Liver (tissue), 8 donors: ENCODE measurements at regions not wholly inside any gene's neighbourhood (a gene's known extent, or its start where the extent isn't known, plus 50 kb on each side); places are given as distances from the start of the nearest gene placed in this dataset.

Source experiments
- DNase-seq: peaks from one replicate; pipeline ENCODE4 v3.0.0-alpha.2; 2017; ENCODE audit warnings: low spot score
- H3K27ac ChIP-seq, 2 donors: one replicate each; pipeline ENCODE4 v1.7.0; 2013; ENCODE audit warnings: inconsistent platforms in 2 of 2, low read length in 2 of 2, control low read depth in 1 of 2, low read depth in 1 of 2, mild to moderate bottlenecking in 1 of 2
- H3K27me3 ChIP-seq, 4 donors: one replicate each; pipeline versions ENCODE4 v1.6.1 to v1.7.0; 2013; ENCODE audit warnings: low read length in 3 of 4, inconsistent platforms in 1 of 4, mild to moderate bottlenecking in 1 of 4, moderate library complexity in 1 of 4; ENCODE audit not compliant: control insufficient read depth in 4 of 4, insufficient read depth in 4 of 4
- H3K36me3 ChIP-seq, 4 donors: one replicate each; pipeline versions ENCODE4 v1.6.1 to v1.7.0; 2013; ENCODE audit warnings: low read length in 3 of 4, mild to moderate bottlenecking in 3 of 4, low read depth in 1 of 4, moderate library complexity in 1 of 4; ENCODE audit not compliant: control insufficient read depth in 4 of 4, insufficient read depth in 3 of 4
- H3K4me1 ChIP-seq, 4 donors: one replicate each; pipeline versions ENCODE4 v1.6.1 to v1.7.0; 2013; ENCODE audit warnings: low read length in 3 of 4, mild to moderate bottlenecking in 3 of 4, moderate library complexity in 1 of 4; ENCODE audit not compliant: control insufficient read depth in 4 of 4, insufficient read depth in 4 of 4
- H3K4me3 ChIP-seq, 3 donors: one replicate each; pipeline versions ENCODE4 v1.6.1 to v1.7.0; 2013; ENCODE audit warnings: low read length in 3 of 3, control low read depth in 1 of 3, low read depth in 1 of 3, mild to moderate bottlenecking in 1 of 3
- H3K9ac ChIP-seq, 2 donors: one replicate each; pipeline ENCODE4 v1.7.0; 2013; ENCODE audit warnings: low read length in 2 of 2, mild to moderate bottlenecking in 2 of 2, moderate library complexity in 2 of 2, control low read depth in 1 of 2, low read depth in 1 of 2
- H3K9me3 ChIP-seq, 4 donors: one replicate each; pipeline versions ENCODE4 v1.6.1 to v1.7.0; 2013; ENCODE audit warnings: low read length in 3 of 4; ENCODE audit not compliant: control insufficient read depth in 4 of 4
- CTCF ChIP-seq: fragments of 150-350 bp; IDR thresholded peaks from 2 replicates; pipeline ENCODE4 v1.5.1; 2017; ENCODE audit warnings: improper control_type of control experiment, low read depth, low read length; ENCODE audit not compliant: missing input control
- EGR1 ChIP-seq, 2 donors: IDR thresholded peaks; 2 replicates each; pipeline ENCODE4 v1.6.1; 2016 to 2018; ENCODE audit warnings: antibody characterized with exemption in 2 of 2, low read depth in 2 of 2
- FOXA1 ChIP-seq: IDR thresholded peaks from 2 replicates; pipeline ENCODE4 v1.6.1; 2016; ENCODE audit warnings: antibody characterized with exemption
- FOXA2 ChIP-seq: IDR thresholded peaks from 2 replicates; pipeline ENCODE4 v1.6.1; 2016; ENCODE audit warnings: antibody characterized with exemption
- GABPA ChIP-seq, 2 donors: IDR thresholded peaks in 1 of 2; conservative IDR thresholded peaks in 1 of 2; 2 replicates each; pipeline ENCODE4 v1.6.1; 2016; ENCODE audit warnings: antibody characterized with exemption in 2 of 2, mild to moderate bottlenecking in 1 of 2, moderate library complexity in 1 of 2
- HNF4G ChIP-seq: IDR thresholded peaks from 2 replicates; pipeline ENCODE4 v1.6.1; 2016; ENCODE audit warnings: antibody characterized with exemption
- JUND ChIP-seq, 2 donors: IDR thresholded peaks; 2 replicates each; pipeline ENCODE4 v1.6.1; 2016; ENCODE audit warnings: antibody characterized with exemption in 2 of 2
- MAX ChIP-seq: IDR thresholded peaks from 2 replicates; pipeline ENCODE4 v1.6.1; 2016; ENCODE audit warnings: antibody characterized with exemption
- NR2F2 ChIP-seq: IDR thresholded peaks from 2 replicates; pipeline ENCODE4 v1.6.1; 2016; ENCODE audit warnings: antibody characterized with exemption
- RAD21 ChIP-seq, 2 donors: IDR thresholded peaks; 2 replicates each; pipeline ENCODE4 v1.6.1; 2016; ENCODE audit warnings: antibody characterized with exemption in 2 of 2, mild to moderate bottlenecking in 2 of 2
- REST ChIP-seq: IDR thresholded peaks from 2 replicates; pipeline ENCODE4 v1.6.1; 2016; ENCODE audit warnings: antibody characterized with exemption, mild to moderate bottlenecking
- RXRA ChIP-seq, 2 donors: IDR thresholded peaks; 2 replicates each; pipeline ENCODE4 v1.6.1; 2017 to 2018; ENCODE audit warnings: antibody characterized with exemption in 2 of 2, mild to moderate bottlenecking in 1 of 2
- SP1 ChIP-seq: IDR thresholded peaks from 2 replicates; pipeline ENCODE4 v1.6.1; 2018; ENCODE audit warnings: antibody characterized with exemption, mild to moderate bottlenecking
- TAF1 ChIP-seq: conservative IDR thresholded peaks from 2 replicates; pipeline ENCODE4 v1.6.1; 2016; ENCODE audit warnings: antibody characterized with exemption, mild to moderate bottlenecking
- YY1 ChIP-seq: IDR thresholded peaks from 2 replicates; pipeline ENCODE4 v1.6.1; 2016; ENCODE audit warnings: antibody characterized with exemption, mild to moderate bottlenecking
- WGBS: extraction: QIAGEN DNeasy Blood & Tissue Kit; methylation state at CpG from one replicate; pipeline ENCODE4 v1.1.7; 2013; 5-methylcytosine and 5-hydroxymethylcytosine counted together
- TF ChIP-seq, protein P1 (sequence below): IDR thresholded peaks from 2 replicates; pipeline ENCODE4 v1.6.1; 2016; ENCODE audit warnings: antibody characterized with exemption
- donor health status: healthy.
- donor health status: healthy.
- donor health status: healthy.
- donor health status: healthy.
- donor health status: healthy.

GRCh38 chr2:221673248-221673647 is 101.1 kb upstream of the EPHA4 start (continued):
- TF ChIP-seq REST (no peak), YY1 (no peak), SP1 (no peak), FOXA1 (no peak), NR2F2 (no peak), FOXA2 (no peak), GABPA (IDR thresholded peaks at IDR 0.05 in 1 of 2, conservative IDR thresholded peaks at IDR 0.05 in 1 of 2) (no peak)

GRCh38 chr2:221671515-221671914 is 99.4 kb upstream of the EPHA4 start:
- WGBS = 41% methylated on average over 4 of the region's 4 CpGs
- no peak overlapping the region for H3K4me3 ChIP-seq

More at GRCh38 chr2:221671515-221671914, 99.4 kb upstream of the EPHA4 start:
- Histone ChIP-seq H3K4me1 (peaks cover 0 to 3% (median 0%) of the 10 kb centered on the region in 4 donors), H3K27me3 (peaks cover 0 to under 1% (median 0%) of the 10 kb centered on the region in 4 donors), H3K9me3 (peaks cover 0 to 3% (median 0%) of the 10 kb centered on the region in 4 donors), H3K9ac (no peak overlapping the region), H3K36me3 (no peaks in the 10 kb centered on the region), H3K27ac (no peak overlapping the region)
- no peak for DNase-seq
- TF ChIP-seq RAD21 (IDR thresholded peaks at IDR 0.05) (no peak), FOXA1 (no peak), RXRA (IDR thresholded peaks at IDR 0.05) (no peak), GABPA (IDR thresholded peaks at IDR 0.05 in 1 of 2, conservative IDR thresholded peaks at IDR 0.05 in 1 of 2) (no peak), MAX (no peak), FOXA2 (no peak), TAF1 (no peak), EGR1 (IDR thresholded peaks at IDR 0.05; ENCODE audit: low read depth in 2 of 2) (no peak), NR2F2 (no peak), JUND (IDR thresholded peaks at IDR 0.05) (no peak), HNF4G (no peak), REST (no peak), CTCF (no peak)
- TF ChIP-seq, protein P1, sequence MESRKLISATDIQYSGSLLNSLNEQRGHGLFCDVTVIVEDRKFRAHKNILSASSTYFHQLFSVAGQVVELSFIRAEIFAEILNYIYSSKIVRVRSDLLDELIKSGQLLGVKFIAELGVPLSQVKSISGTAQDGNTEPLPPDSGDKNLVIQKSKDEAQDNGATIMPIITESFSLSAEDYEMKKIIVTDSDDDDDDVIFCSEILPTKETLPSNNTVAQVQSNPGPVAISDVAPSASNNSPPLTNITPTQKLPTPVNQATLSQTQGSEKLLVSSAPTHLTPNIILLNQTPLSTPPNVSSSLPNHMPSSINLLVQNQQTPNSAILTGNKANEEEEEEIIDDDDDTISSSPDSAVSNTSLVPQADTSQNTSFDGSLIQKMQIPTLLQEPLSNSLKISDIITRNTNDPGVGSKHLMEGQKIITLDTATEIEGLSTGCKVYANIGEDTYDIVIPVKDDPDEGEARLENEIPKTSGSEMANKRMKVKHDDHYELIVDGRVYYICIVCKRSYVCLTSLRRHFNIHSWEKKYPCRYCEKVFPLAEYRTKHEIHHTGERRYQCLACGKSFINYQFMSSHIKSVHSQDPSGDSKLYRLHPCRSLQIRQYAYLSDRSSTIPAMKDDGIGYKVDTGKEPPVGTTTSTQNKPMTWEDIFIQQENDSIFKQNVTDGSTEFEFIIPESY = no peak
